ENCODE measurements at regions not wholly inside any gene's neighbourhood (a gene's known extent, or its start where the extent isn't known, plus 50 kb on each side); places are given as distances from the start of the nearest gene placed in this dataset.

- Mint-ChIP-seq H3K4me3 (no peak overlapping the region), H3K4me1 (peaks cover 2% of the 10 kb centered on the region), H3K27ac (no peak overlapping the region), H3K36me3 (ENCODE audit: low read depth) (no peaks in the 10 kb centered on the region), H3K9me3 (peaks cover 6% of the 10 kb centered on the region), H3K27me3 (peaks cover 12% of the 10 kb centered on the region)
- no peak for ATAC-seq
- no peak for DNase-seq
Measured at GRCh38 chr18:77487951-77488740, 238.5 kb downstream of the GALR1 start.

DNA sequence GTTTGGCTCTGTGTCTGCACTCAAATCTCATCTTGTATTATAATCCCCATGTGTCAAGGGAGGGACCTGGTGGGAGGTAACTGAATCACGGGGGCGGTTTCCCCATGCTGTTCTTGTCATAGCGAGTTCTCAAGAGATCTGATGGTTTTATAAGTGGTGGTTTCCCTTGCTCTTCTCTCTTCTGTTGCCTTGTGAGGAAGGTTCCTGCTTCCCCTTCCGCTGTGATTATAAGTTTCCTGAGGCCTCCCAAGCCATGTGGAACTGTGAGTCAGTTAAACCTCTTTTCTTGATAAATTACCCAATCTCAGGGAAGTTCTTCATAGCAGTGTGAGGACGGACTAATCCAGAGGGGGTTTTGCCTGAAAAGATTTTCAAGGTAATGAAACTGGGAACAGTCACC, 245.4 kb downstream of the GALR1 start:
- Mint-ChIP-seq H3K4me3 (no peak overlapping the region), H3K4me1 (peaks cover 4% of the 10 kb centered on the region), H3K36me3 (ENCODE audit: low read depth) (no peaks in the 10 kb centered on the region), H3K9me3 (peaks cover 9% of the 10 kb centered on the region), H3K27me3 (peaks cover 3% of the 10 kb centered on the region), H3K27ac (no peak overlapping the region)
- peak; percentile 24 for ATAC-seq
- DNase-seq = no peak

DNA sequence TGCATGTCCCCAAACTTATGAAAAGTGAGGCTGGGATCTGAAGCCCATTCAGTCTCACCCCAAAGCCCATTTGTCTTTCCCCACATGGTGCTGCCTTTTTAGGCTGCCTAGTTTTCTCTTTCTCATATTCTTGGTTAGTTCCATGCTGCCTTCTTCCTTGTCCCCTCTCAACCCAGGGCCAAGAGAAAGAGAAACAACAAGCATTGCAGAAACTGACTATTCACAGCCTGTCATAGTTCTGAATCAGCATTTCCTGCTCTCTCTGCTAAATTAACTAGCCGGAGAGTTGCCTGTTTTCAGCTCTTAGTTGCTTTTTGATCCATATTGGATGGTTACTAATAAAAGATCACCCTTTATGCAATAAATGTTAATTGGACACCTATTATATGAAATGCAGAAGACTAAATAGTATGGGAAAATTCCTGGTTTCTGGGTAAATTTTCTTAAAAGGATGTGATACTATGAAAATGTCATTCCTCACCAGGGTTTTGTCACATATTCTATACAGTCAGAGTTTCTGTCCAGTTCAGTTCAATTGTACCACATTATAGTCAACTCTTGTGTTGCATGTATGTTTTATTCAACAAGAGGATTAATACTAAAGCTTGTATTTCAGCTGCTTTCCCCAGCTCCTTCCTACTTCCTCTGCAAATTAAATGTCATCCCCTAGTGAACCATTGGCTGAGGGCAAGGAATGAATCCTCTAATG, 246.5 kb downstream of the GALR1 start:
- peaks cover 5% of the 10 kb centered on the region for H3K9me3 Mint-ChIP-seq
- ATAC-seq (no peak), DNase-seq (no peak)
- peaks cover 2% of the 10 kb centered on the region for H3K4me1 Mint-ChIP-seq
- H3K4me3 Mint-ChIP-seq = no peak overlapping the region
- no peaks in the 10 kb centered on the region for H3K36me3 Mint-ChIP-seq (ENCODE audit: low read depth)
- no peaks in the 10 kb centered on the region for H3K27me3 Mint-ChIP-seq
- no peak overlapping the region for H3K27ac Mint-ChIP-seq

DNA sequence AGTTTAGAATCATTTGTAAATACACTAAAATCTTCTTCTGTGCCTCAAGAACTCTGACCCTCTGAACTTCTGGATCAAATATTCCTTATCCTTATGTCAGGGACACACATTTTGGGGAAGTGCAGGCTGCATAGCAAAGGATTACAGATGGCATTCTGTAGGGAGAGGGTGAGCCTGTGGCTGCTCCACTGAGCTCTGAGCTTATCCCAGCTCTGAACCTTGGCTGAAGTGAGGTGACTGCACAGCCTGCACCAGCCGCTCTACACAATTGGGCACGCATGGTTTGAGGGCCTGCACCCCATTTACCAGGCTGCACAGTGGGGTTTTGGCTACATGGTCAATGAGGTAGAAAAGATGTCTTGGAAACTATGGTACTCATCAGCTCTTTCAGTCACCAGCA, 251.6 kb downstream of the GALR1 start:
- Mint-ChIP-seq H3K27ac (no peak overlapping the region), H3K36me3 (ENCODE audit: low read depth) (no peaks in the 10 kb centered on the region), H3K4me3 (no peak overlapping the region), H3K27me3 (no peaks in the 10 kb centered on the region), H3K9me3 (peaks cover 5% of the 10 kb centered on the region), H3K4me1 (no peaks in the 10 kb centered on the region)
- no peak for DNase-seq
- no peak for ATAC-seq

DNA sequence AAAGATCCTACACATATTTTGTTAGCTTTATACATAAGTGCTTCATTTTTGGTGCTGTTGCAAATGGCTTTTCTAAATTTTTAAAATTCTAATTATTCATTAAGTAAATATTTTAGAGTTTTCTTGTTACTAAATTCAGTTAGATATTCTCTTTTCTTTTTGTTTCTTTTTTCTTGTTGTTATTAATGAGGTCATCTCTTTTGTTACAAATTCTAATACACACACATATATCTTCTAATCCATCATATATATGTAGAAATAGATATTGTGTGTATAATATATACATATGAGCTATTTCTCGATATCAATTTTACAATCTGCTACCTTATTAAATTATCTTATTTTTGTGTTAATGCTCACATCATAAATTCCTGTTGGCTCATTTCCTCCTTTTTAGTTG, 255.9 kb downstream of the GALR1 start:
- Mint-ChIP-seq H3K27me3 (peaks cover 3% of the 10 kb centered on the region), H3K36me3 (ENCODE audit: low read depth) (no peaks in the 10 kb centered on the region), H3K4me3 (no peak overlapping the region), H3K4me1 (no peaks in the 10 kb centered on the region), H3K27ac (no peak overlapping the region), H3K9me3 (no peaks in the 10 kb centered on the region)
- DNase-seq = no peak
- ATAC-seq = no peak

GRCh38 chr18:77512152-77512551, 262.5 kb downstream of the GALR1 start:
- no peak for DNase-seq
- Mint-ChIP-seq H3K27ac (no peak overlapping the region), H3K4me3 (no peak overlapping the region)

DNA sequence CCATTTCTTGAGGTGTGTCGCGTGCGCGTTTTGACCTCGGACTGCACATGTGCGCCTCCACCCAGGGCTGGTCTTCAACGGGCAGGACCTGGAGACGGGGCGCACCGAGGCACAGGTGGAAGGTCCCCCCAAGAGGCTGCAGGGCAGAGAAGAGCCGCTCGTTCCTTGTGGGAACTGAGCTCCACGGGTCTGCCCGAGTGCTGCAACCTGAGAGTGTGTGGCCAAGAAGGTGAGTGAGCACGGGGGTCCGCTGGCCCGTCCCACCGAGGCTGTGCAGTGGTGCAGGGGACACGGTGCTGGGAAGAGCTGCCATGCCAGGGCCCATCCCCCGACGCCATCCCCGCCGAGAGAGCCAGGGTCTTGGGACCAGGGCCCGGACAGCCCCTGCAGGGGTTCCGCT, 268.3 kb downstream of the GALR1 start:
- DNase-seq = no peak
- no peak overlapping the region for H3K4me3 Mint-ChIP-seq
- H3K9me3 Mint-ChIP-seq = peaks cover 4% of the 10 kb centered on the region
- H3K27ac Mint-ChIP-seq = no peak overlapping the region
- ATAC-seq = no peak
- no peaks in the 10 kb centered on the region for H3K36me3 Mint-ChIP-seq (ENCODE audit: low read depth)
- H3K4me1 Mint-ChIP-seq = no peaks in the 10 kb centered on the region
- H3K27me3 Mint-ChIP-seq = no peaks in the 10 kb centered on the region

More at GRCh38 chr18:77512152-77512551, 262.5 kb downstream of the GALR1 start:
- peaks cover 3% of the 10 kb centered on the region for H3K27me3 Mint-ChIP-seq
- no peak for ATAC-seq
- no peaks in the 10 kb centered on the region for H3K36me3 Mint-ChIP-seq (ENCODE audit: low read depth)
- H3K9me3 Mint-ChIP-seq = peaks cover 4% of the 10 kb centered on the region
- H3K4me1 Mint-ChIP-seq = no peaks in the 10 kb centered on the region

- ATAC-seq = no peak
- Mint-ChIP-seq H3K27me3 (no peaks in the 10 kb centered on the region), H3K4me3 (no peak overlapping the region), H3K27ac (no peak overlapping the region), H3K9me3 (peaks cover 3% of the 10 kb centered on the region), H3K36me3 (ENCODE audit: low read depth) (no peaks in the 10 kb centered on the region), H3K4me1 (no peaks in the 10 kb centered on the region)
- DNase-seq = no peak
Measured at GRCh38 chr18:77520767-77521166, 271.1 kb downstream of the GALR1 start.

- Mint-ChIP-seq H3K27ac (no peak overlapping the region), H3K36me3 (ENCODE audit: low read depth) (no peaks in the 10 kb centered on the region), H3K9me3 (peaks cover 14% of the 10 kb centered on the region), H3K27me3 (no peaks in the 10 kb centered on the region), H3K4me1 (no peaks in the 10 kb centered on the region), H3K4me3 (no peak overlapping the region)
- no peak for DNase-seq
- ATAC-seq = no peak
Measured at GRCh38 chr18:77522051-77522675, 272.5 kb downstream of the GALR1 start.

DNA sequence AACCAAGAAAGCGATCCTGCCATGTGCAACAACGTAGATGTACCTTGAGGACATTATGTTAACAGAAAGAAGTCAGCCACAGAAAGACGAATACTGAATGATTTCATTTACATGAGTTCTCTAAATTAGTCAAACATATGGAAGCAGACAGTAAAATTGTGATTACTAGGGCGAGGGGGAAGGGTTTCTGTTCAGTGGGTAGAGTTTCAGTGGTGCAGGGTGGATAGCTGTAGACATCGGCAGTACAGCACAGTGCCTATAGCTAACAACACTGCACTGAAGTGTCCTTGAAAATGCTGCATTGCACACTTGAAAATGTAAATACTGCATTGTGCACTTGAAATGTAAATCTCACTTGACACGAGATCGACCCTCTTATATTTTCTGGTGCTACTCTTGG, 275.3 kb downstream of the GALR1 start:
- H3K36me3 Mint-ChIP-seq (ENCODE audit: low read depth) = no peaks in the 10 kb centered on the region
- H3K27me3 Mint-ChIP-seq = no peaks in the 10 kb centered on the region
- H3K4me1 Mint-ChIP-seq = no peaks in the 10 kb centered on the region
- ATAC-seq (no peak), DNase-seq (no peak)
- H3K4me3 Mint-ChIP-seq = no peak overlapping the region
- H3K9me3 Mint-ChIP-seq = peaks cover 21% of the 10 kb centered on the region
- H3K27ac Mint-ChIP-seq = no peak overlapping the region

- Mint-ChIP-seq H3K4me3 (no peak overlapping the region), H3K9me3 (peaks cover 21% of the 10 kb centered on the region), H3K27ac (no peak overlapping the region), H3K27me3 (no peaks in the 10 kb centered on the region), H3K36me3 (ENCODE audit: low read depth) (no peaks in the 10 kb centered on the region), H3K4me1 (no peaks in the 10 kb centered on the region)
- no peak for DNase-seq
- no peak for ATAC-seq
Measured at GRCh38 chr18:77526962-77527361, 277.3 kb downstream of the GALR1 start.

DNA sequence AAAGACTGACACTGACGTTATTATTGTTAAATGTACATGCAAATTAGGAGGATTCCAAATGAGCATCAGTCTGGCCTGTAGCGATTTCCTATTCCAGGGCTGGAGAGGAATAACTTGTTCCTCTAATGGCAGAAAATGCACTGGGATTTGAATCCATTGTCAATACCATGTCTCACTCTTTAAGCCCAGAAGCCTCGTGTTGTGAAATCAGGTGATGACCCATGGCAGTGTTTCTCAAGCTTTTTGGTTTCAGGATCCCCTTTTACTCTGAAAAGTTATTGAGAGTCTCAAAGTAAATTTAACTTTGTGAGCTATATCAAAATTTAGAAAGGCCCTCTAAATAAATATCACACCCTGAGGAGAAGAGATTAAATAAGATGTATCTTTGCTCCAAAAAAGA, 279.2 kb downstream of the GALR1 start:
- H3K4me3 Mint-ChIP-seq = no peak overlapping the region
- DNase-seq = no peak
- no peak for ATAC-seq

DNA sequence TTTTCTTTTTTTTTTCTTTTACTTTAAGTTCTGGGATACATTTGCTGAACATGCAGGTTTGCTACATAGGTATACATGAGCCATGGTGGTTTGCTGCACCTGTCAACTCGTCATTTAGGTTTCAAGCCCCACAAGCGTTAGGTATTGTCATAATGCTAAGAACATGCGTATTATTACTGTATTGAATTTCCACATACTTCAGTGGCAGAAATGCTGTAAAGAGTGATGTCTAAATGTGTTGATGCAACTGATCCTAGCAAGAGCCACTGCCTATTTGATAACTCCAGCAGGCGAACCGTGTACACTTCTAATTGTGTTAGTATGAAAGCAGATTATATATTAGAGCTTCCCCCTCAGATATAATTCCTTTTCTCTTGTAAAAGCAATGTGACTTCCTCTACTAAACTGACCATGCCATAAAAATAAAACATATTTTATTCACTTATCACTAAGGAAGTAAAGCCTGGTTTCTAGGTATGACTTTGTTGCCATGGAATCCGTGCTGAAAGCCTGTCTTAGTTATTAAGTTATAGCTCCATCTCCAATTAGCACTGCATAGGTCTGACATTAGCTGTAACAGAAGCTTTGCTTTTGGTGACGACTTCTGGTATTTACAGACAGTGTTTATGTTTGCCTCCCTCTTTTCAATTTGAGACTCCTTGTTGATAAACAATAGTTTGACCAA, 280.0 kb downstream of the GALR1 start:
- H3K9me3 Mint-ChIP-seq = peaks cover 21% of the 10 kb centered on the region
- DNase-seq = no peak
- H3K36me3 Mint-ChIP-seq (ENCODE audit: low read depth) = no peaks in the 10 kb centered on the region
- no peaks in the 10 kb centered on the region for H3K4me1 Mint-ChIP-seq
- H3K27ac Mint-ChIP-seq = no peak overlapping the region
- no peak for ATAC-seq
- no peaks in the 10 kb centered on the region for H3K27me3 Mint-ChIP-seq
- no peak overlapping the region for H3K4me3 Mint-ChIP-seq

More for the DNA sequence above, 279.2 kb downstream of the GALR1 start:
- Mint-ChIP-seq H3K4me1 (no peaks in the 10 kb centered on the region), H3K27ac (no peak overlapping the region), H3K36me3 (ENCODE audit: low read depth) (no peaks in the 10 kb centered on the region), H3K27me3 (no peaks in the 10 kb centered on the region), H3K9me3 (peaks cover 21% of the 10 kb centered on the region)

DNA sequence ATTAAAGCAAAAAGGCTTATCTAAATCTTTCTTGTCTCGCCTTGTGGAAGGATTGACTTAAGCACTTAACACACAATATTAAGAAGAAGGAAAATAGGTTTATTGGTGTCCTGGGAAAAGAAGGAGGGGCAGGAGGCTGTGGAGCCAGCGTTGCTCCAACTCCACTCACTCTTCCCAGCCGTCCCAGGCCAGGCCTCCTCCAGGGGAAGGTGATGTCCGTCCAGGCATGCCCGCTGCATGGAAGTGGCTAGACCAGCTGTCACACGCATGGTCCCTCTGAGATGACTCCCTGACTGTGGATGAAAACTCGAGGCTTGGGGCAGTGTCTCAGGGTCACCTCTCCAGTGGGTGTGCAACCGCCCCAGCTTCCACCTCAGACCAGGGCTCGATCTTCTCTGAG, 281.1 kb downstream of the GALR1 start:
- H3K4me3 Mint-ChIP-seq = no peak overlapping the region
- H3K27ac Mint-ChIP-seq = no peak overlapping the region
- peaks cover 18% of the 10 kb centered on the region for H3K9me3 Mint-ChIP-seq
- ATAC-seq = no peak
- no peaks in the 10 kb centered on the region for H3K4me1 Mint-ChIP-seq
- no peaks in the 10 kb centered on the region for H3K36me3 Mint-ChIP-seq (ENCODE audit: low read depth)
- no peak for DNase-seq
- no peaks in the 10 kb centered on the region for H3K27me3 Mint-ChIP-seq
